Neural progenitor cell (in vitro differentiated cells): ENCODE measurements at regions not wholly inside any gene's neighbourhood (a gene's known extent, or its start where the extent isn't known, plus 50 kb on each side); places are given as distances from the start of the nearest gene placed in this dataset.

ENCODE experiments used
- DNase-seq: peaks from one replicate; pipeline ENCODE4 v3.0.0-alpha.2; 2016; ENCODE audit warnings: low spot score
- H2AFZ ChIP-seq: fragments of 200-600 bp; sonication (generic); replicated peaks from 2 replicates; pipeline ENCODE4 v1.6.1; 2016; ENCODE audit warnings: antibody characterized with exemption
- H3F3A ChIP-seq: fragments of 200-600 bp; sonication (generic); 2 replicates; pipeline ENCODE4 v1.6.1; 2016; ENCODE audit warnings: antibody characterized with exemption, low read depth
- H3K27ac ChIP-seq: fragments of 200-600 bp; sonication (generic); 2 replicates; pipeline ENCODE4 v1.5.1; 2016; ENCODE audit warnings: mild to moderate bottlenecking
- H3K27me3 ChIP-seq: fragments of 200-600 bp; sonication (generic); 2 replicates; pipeline ENCODE4 v1.6.1; 2016; ENCODE audit warnings: mild to moderate bottlenecking, moderate library complexity
- H3K36me3 ChIP-seq: fragments of 200-600 bp; sonication (generic); 2 replicates; pipeline ENCODE4 v1.5.1; 2016
- H3K4me1 ChIP-seq: fragments of 200-600 bp; sonication (generic); 2 replicates; pipeline ENCODE4 v1.6.1; 2016; ENCODE audit warnings: mixed run types
- H3K4me2 ChIP-seq: fragments of 200-600 bp; sonication (generic); 2 replicates; pipeline ENCODE4 v1.6.1; 2016
- H3K4me3 ChIP-seq: fragments of 200-600 bp; sonication (generic); 2 replicates; pipeline ENCODE4 v1.5.1; 2016
- H3K79me2 ChIP-seq: fragments of 200-600 bp; sonication (generic); 2 replicates; pipeline ENCODE4 v1.6.1; 2016; ENCODE audit warnings: low read depth
- H3K9ac ChIP-seq: fragments of 200-600 bp; sonication (generic); 2 replicates; pipeline ENCODE4 v1.6.1; 2016
- H3K9me3 ChIP-seq: fragments of 200-600 bp; sonication (generic); 2 replicates; pipeline ENCODE4 v1.5.1; 2016; ENCODE audit warnings: low read depth
- H4K20me1 ChIP-seq: fragments of 200-600 bp; sonication (generic); 2 replicates; pipeline ENCODE4 v1.6.1; 2016; ENCODE audit warnings: low read depth
- H3K27ac Mint-ChIP-seq: 3 replicates; pipeline ENCODE4 v1.8.0; 2021; ENCODE audit warnings: mixed read lengths
- H3K27me3 Mint-ChIP-seq: 2 replicates; pipeline ENCODE4 v1.8.0; 2022; ENCODE audit warnings: low read depth, mild to moderate bottlenecking, inconsistent platforms, moderate library complexity, mixed read lengths; ENCODE audit not compliant: insufficient read depth
- H3K36me3 Mint-ChIP-seq: 3 replicates; pipeline ENCODE4 v1.8.0; 2021; ENCODE audit warnings: mixed read lengths
- H3K4me1 Mint-ChIP-seq: 3 replicates; pipeline ENCODE4 v1.8.0; 2021; ENCODE audit warnings: mixed read lengths
- H3K4me3 Mint-ChIP-seq: 3 replicates; pipeline ENCODE4 v1.8.0; 2021; ENCODE audit warnings: mild to moderate bottlenecking, moderate library complexity, mixed read lengths
- H3K9me3 Mint-ChIP-seq: 3 replicates; pipeline ENCODE4 v1.8.0; 2020; ENCODE audit warnings: mixed read lengths
- CTCF ChIP-seq: fragments of 200-600 bp; sonication (generic); IDR thresholded peaks from 2 replicates; pipeline ENCODE4 v1.5.1; 2017; ENCODE audit warnings: antibody characterized with exemption, mild to moderate bottlenecking
- EZH2 ChIP-seq: fragments of 200-600 bp; sonication (generic); IDR thresholded peaks from 2 replicates; pipeline ENCODE4 v1.6.1; 2017; ENCODE audit warnings: antibody characterized with exemption, mild to moderate bottlenecking, moderate library complexity
- EZH2phosphoT487 ChIP-seq: fragments of 200-600 bp; sonication (generic); IDR thresholded peaks from 2 replicates; pipeline ENCODE4 v1.6.1; 2017; ENCODE audit warnings: antibody characterized with exemption

GRCh38 chr3:82790307-82791097, 1029.1 kb upstream of the GBE1 start:
- Mint-ChIP-seq H3K4me1 (peaks cover 6% of the 10 kb centered on the region), H3K4me3 (no peak overlapping the region), H3K9me3 (no peaks in the 10 kb centered on the region), H3K36me3 (no peaks in the 10 kb centered on the region), H3K27ac (no peak overlapping the region), H3K27me3 (peaks cover 2% of the 10 kb centered on the region)
- no peaks in the 10 kb centered on the region for H3K9me3 ChIP-seq
- H3K4me2 ChIP-seq: no peak overlapping the region
- H3K4me3 ChIP-seq: no peak overlapping the region
- H3F3A ChIP-seq: no peaks in the 10 kb centered on the region
- H3K4me1 ChIP-seq: no peaks in the 10 kb centered on the region
- no peaks in the 10 kb centered on the region for H3K79me2 ChIP-seq
- H3K36me3 ChIP-seq: no peaks in the 10 kb centered on the region
- H2AFZ ChIP-seq: no peak overlapping the region
- no peaks in the 10 kb centered on the region for H4K20me1 ChIP-seq
- H3K27me3 ChIP-seq: no peaks in the 10 kb centered on the region
- no peak overlapping the region for H3K27ac ChIP-seq
- no peak for DNase-seq
- TF ChIP-seq CTCF: no peak
- TF ChIP-seq EZH2: no peak
- TF ChIP-seq EZH2phosphoT487: no peak
- H3K9ac ChIP-seq: no peak overlapping the region

GRCh38 chr3:82783194-82783593, 1021.7 kb upstream of the GBE1 start:
- H3K4me1 Mint-ChIP-seq: peaks cover 6% of the 10 kb centered on the region
- TF ChIP-seq EZH2phosphoT487 (no peak), CTCF (no peak), EZH2 (no peak)
- no peak overlapping the region for H3K27ac Mint-ChIP-seq

GRCh38 chr3:82773207-82773606, 1011.8 kb upstream of the GBE1 start:
- DNase-seq: no peak
- no peak overlapping the region for H3K4me3 Mint-ChIP-seq

More at GRCh38 chr3:82783194-82783593, 1021.7 kb upstream of the GBE1 start:
- no peak overlapping the region for H3K9ac ChIP-seq
- no peaks in the 10 kb centered on the region for H4K20me1 ChIP-seq
- Mint-ChIP-seq H3K36me3 (no peaks in the 10 kb centered on the region), H3K27me3 (no peaks in the 10 kb centered on the region), H3K4me3 (no peak overlapping the region), H3K9me3 (no peaks in the 10 kb centered on the region)
- no peak for DNase-seq
- no peak overlapping the region for H3K27ac ChIP-seq
- no peaks in the 10 kb centered on the region for H3K9me3 ChIP-seq
- no peaks in the 10 kb centered on the region for H3K27me3 ChIP-seq
- H3K4me3 ChIP-seq: no peak overlapping the region
- H3K79me2 ChIP-seq: no peaks in the 10 kb centered on the region
- no peaks in the 10 kb centered on the region for H3F3A ChIP-seq
- H3K36me3 ChIP-seq: no peaks in the 10 kb centered on the region
- H3K4me1 ChIP-seq: no peaks in the 10 kb centered on the region
- no peak overlapping the region for H3K4me2 ChIP-seq
- no peak overlapping the region for H2AFZ ChIP-seq

More at GRCh38 chr3:82773207-82773606, 1011.8 kb upstream of the GBE1 start:
- Mint-ChIP-seq H3K27ac (no peak overlapping the region), H3K4me1 (no peaks in the 10 kb centered on the region), H3K27me3 (no peaks in the 10 kb centered on the region), H3K36me3 (no peaks in the 10 kb centered on the region), H3K9me3 (no peaks in the 10 kb centered on the region)
- Histone ChIP-seq H4K20me1 (no peaks in the 10 kb centered on the region), H3K36me3 (no peaks in the 10 kb centered on the region), H3K9me3 (no peaks in the 10 kb centered on the region), H3K4me1 (no peaks in the 10 kb centered on the region), H3K9ac (no peak overlapping the region), H3F3A (no peaks in the 10 kb centered on the region), H3K79me2 (no peaks in the 10 kb centered on the region), H3K27me3 (no peaks in the 10 kb centered on the region), H3K4me3 (no peak overlapping the region), H3K4me2 (no peak overlapping the region), H2AFZ (no peak overlapping the region), H3K27ac (no peak overlapping the region)
- TF ChIP-seq EZH2 (no peak), CTCF (no peak), EZH2phosphoT487 (no peak)
